Type B pancreatic cell (in vitro differentiated cells): ENCODE measurements at regions not wholly inside any gene's neighbourhood (a gene's known extent, or its start where the extent isn't known, plus 50 kb on each side); places are given as distances from the start of the nearest gene placed in this dataset.

Source experiments
- DNase-seq: peaks from one replicate; pipeline ENCODE4 v3.0.0; 2021; ENCODE audit warnings: mixed read lengths; ENCODE audit not compliant: unreplicated experiment; ENCODE audit errors: extremely low spot score
- H3K27ac Mint-ChIP-seq: 2 replicates; pipeline ENCODE4 v1.8.0; 2021; ENCODE audit warnings: mild to moderate bottlenecking, mixed read lengths
- H3K27me3 Mint-ChIP-seq: 2 replicates; pipeline ENCODE4 v1.8.0; 2021; ENCODE audit warnings: mixed read lengths
- H3K36me3 Mint-ChIP-seq: 2 replicates; pipeline ENCODE4 v1.8.0; 2021; ENCODE audit warnings: mixed read lengths
- H3K4me1 Mint-ChIP-seq: one replicate; pipeline ENCODE4 v1.8.0; 2021; ENCODE audit warnings: mixed read lengths; ENCODE audit not compliant: unreplicated experiment
- H3K4me3 Mint-ChIP-seq: 2 replicates; pipeline ENCODE4 v1.8.0; 2021; ENCODE audit warnings: mild to moderate bottlenecking, mixed read lengths
- H3K9me3 Mint-ChIP-seq: 2 replicates; pipeline ENCODE4 v1.8.0; 2021; ENCODE audit warnings: mixed read lengths
- TF ChIP-seq, protein P1 (sequence below): fragments of 200-600 bp; sonication (generic); conservative IDR thresholded peaks from 2 replicates; pipeline ENCODE4 v1.5.0; 2021; ENCODE audit warnings: antibody characterized with exemption, mild to moderate bottlenecking

DNA sequence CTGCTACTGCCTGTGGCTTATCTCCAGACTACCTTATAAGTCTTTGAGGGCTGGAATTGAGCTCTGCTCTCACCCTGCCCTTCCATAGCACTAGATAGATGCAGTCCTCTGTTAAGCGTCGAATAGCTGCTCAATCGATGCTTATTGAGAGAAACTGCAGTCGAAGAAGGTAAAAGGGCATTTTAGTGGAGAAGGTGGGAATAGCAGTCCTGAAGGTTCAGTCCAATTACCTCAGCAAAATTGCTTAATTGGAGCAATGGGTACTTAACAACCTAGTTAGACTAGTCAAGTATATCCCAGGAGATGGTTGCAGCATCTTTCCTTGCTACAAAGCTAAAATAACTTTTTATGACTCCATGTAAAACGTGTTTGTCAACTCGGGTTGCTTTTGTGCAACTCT lies 66.8 kb upstream of the NT5E start:
- Mint-ChIP-seq H3K4me3 (no peak overlapping the region), H3K27me3 (no peaks in the 10 kb centered on the region), H3K9me3 (peaks cover 5% of the 10 kb centered on the region), H3K4me1 (no peaks in the 10 kb centered on the region), H3K27ac (no peak overlapping the region), H3K36me3 (no peaks in the 10 kb centered on the region)
- DNase-seq: no peak
- TF ChIP-seq, protein P1, sequence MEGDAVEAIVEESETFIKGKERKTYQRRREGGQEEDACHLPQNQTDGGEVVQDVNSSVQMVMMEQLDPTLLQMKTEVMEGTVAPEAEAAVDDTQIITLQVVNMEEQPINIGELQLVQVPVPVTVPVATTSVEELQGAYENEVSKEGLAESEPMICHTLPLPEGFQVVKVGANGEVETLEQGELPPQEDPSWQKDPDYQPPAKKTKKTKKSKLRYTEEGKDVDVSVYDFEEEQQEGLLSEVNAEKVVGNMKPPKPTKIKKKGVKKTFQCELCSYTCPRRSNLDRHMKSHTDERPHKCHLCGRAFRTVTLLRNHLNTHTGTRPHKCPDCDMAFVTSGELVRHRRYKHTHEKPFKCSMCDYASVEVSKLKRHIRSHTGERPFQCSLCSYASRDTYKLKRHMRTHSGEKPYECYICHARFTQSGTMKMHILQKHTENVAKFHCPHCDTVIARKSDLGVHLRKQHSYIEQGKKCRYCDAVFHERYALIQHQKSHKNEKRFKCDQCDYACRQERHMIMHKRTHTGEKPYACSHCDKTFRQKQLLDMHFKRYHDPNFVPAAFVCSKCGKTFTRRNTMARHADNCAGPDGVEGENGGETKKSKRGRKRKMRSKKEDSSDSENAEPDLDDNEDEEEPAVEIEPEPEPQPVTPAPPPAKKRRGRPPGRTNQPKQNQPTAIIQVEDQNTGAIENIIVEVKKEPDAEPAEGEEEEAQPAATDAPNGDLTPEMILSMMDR: no peak

DNA sequence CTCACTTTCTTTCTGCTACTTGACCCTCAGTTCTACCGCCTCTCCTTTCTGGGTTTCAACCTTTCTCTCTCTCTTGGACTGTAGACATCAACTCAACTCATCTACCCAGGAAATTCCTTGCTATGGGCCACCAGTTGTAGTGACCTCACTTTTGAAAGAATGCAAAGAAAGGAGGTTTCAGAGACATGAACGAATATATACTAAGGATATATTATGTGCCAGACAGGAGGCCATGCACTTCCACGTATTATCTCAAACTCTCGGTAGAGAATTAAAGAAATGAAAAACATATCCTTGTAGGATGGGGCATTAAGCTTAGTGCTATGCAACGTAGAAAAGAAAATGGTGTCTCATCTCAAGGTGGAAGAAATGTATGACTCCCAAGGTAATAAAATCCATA lies 67.3 kb upstream of the NT5E start:
- Mint-ChIP-seq H3K9me3 (peaks cover 5% of the 10 kb centered on the region), H3K27ac (no peak overlapping the region)

DNA sequence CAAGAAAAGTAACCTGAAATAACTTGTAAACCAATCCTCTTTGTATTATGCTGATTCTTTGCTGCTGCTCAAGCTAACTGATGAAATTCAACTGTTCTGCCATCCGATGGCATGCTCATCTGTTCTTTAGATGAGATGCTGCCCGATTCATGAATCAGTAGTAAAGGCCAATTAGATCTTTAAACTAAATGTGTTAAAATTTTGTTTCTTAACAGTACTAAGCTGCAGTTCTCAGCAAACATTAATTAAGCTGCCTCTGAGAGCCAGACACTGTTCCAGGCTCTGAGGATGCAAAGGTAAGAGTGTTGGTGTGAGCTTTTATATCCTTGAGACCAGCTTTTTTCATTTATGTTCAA lies 77.0 kb upstream of the NT5E start:
- TF ChIP-seq, protein P1: no peak
- Mint-ChIP-seq H3K27ac (no peak overlapping the region), H3K27me3 (no peaks in the 10 kb centered on the region), H3K9me3 (no peaks in the 10 kb centered on the region), H3K4me1 (no peaks in the 10 kb centered on the region), H3K4me3 (no peak overlapping the region), H3K36me3 (no peaks in the 10 kb centered on the region)
- no peak for DNase-seq

More for the DNA sequence above, 67.3 kb upstream of the NT5E start:
- no peak overlapping the region for H3K4me3 Mint-ChIP-seq
- H3K4me1 Mint-ChIP-seq: no peaks in the 10 kb centered on the region
- no peak for DNase-seq
- H3K36me3 Mint-ChIP-seq: no peaks in the 10 kb centered on the region
- H3K27me3 Mint-ChIP-seq: no peaks in the 10 kb centered on the region
- TF ChIP-seq, protein P1: no peak

DNA sequence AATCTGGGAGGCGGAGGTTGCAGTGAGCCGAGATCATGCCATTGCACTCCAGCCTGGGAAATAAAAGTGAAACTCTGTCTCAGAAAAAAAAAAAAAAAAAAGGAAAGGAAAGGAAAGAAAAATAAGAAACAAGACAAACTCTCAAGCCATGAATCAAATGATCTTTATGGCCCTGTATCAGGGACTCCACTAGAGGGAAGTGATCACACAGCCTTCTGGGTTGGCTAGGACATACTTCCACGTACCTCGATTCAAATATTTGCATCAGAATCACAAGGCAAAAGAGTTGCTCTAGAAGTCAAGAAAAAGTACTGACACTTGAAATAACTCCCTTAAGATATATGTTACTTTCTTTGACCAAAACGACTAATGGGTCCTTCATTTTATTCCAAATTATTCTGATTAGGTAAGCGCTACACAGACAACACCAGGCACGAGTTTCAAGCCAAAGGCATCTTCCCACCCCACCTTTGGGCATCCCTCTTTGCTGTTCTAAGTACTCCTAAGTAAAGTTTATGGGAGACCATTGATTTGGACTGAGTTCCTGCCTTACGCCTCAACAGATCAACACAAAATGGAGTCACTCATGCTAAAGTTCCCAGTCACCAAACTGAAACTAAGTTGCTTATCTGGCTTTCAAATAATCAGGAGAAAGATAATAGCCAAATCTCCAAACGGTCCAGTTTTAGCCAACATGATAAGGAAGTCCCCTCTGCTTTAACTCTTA lies 77.5 kb upstream of the NT5E start:
- H3K36me3 Mint-ChIP-seq: no peaks in the 10 kb centered on the region

DNA sequence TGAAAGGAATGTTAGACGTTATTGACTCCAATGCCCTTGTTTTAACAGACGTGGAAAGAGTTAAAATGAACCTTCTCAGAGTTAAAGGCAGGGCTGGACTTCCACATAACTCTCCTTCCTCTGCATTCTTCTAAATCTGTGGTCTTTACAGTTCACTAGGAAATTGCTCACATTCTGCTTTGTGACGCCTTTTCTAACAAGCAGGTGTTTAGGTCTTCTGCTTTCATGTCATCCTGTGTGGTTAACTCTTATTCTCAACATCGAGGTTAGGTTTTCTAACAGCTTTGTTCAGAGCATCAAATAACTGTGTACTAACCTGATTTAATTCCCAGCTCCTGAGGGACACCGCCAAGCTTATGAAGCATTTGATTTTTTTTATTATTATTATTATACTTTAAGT lies 81.3 kb upstream of the NT5E start:
- TF ChIP-seq, protein P1: no peak

More for the DNA sequence above, 77.5 kb upstream of the NT5E start:
- no peaks in the 10 kb centered on the region for H3K9me3 Mint-ChIP-seq
- H3K27ac Mint-ChIP-seq: no peak overlapping the region
- TF ChIP-seq, protein P1: no peak
- H3K27me3 Mint-ChIP-seq: no peaks in the 10 kb centered on the region
- no peaks in the 10 kb centered on the region for H3K4me1 Mint-ChIP-seq
- DNase-seq: no peak
- H3K4me3 Mint-ChIP-seq: no peak overlapping the region

More for the DNA sequence above, 81.3 kb upstream of the NT5E start:
- no peak overlapping the region for H3K27ac Mint-ChIP-seq
- H3K27me3 Mint-ChIP-seq: no peaks in the 10 kb centered on the region
- no peaks in the 10 kb centered on the region for H3K9me3 Mint-ChIP-seq
- no peaks in the 10 kb centered on the region for H3K36me3 Mint-ChIP-seq
- no peak for DNase-seq
- H3K4me3 Mint-ChIP-seq: no peak overlapping the region
- H3K4me1 Mint-ChIP-seq: no peaks in the 10 kb centered on the region
